ENCODE measurements at regions not wholly inside any gene's neighbourhood (a gene's known extent, or its start where the extent isn't known, plus 50 kb on each side); places are given as distances from the start of the nearest gene placed in this dataset.

- no peaks in the 10 kb centered on the region for H3K79me2 ChIP-seq (ENCODE audit: insufficient read depth)
- no peak overlapping the region for H3K4me3 ChIP-seq (ENCODE audit: low read depth in 2 of 2, low read length in 1 of 2)
- no peak overlapping the region for H2AFZ ChIP-seq (ENCODE audit: low read depth)
- TF ChIP-seq REST (IDR thresholded peaks at IDR 0.05; ENCODE audit: low read depth, low read length) = no peak
- no peak for TF ChIP-seq EZH2phosphoT487 (IDR thresholded peaks at IDR 0.05; ENCODE audit: borderline replicate concordance, low read depth)
- no peak for TF ChIP-seq USF2 (IDR thresholded peaks at IDR 0.05; ENCODE audit: borderline replicate concordance, low read depth, low read length)
- no peak for TF ChIP-seq TAF1 (IDR thresholded peaks at IDR 0.05; ENCODE audit: borderline replicate concordance, low read depth, low read length)
- no peaks in the 10 kb centered on the region for H3K36me3 ChIP-seq (replicated peaks in 1 of 2; ENCODE audit: control insufficient read depth in 1 of 2, insufficient read depth in 2 of 2, low read length in 1 of 2)
- H3K9ac ChIP-seq = no peak overlapping the region
- H3K27ac ChIP-seq (ENCODE audit: low read depth in 2 of 2, low read length in 1 of 2) = no peak overlapping the region
- peaks cover 8% of the 10 kb centered on the region for H3F3A ChIP-seq (replicated peaks; ENCODE audit: insufficient read depth)
- no peak for DNase-seq
- no peaks in the 10 kb centered on the region for H3K27me3 ChIP-seq (ENCODE audit: insufficient read depth)
- H3K4me2 ChIP-seq = no peak overlapping the region
- POLR2A ChIA-PET = no interaction called here
- no peaks in the 10 kb centered on the region for H3K9me2 ChIP-seq
- H3K9me3 ChIP-seq = no peaks in the 10 kb centered on the region
- H4K20me1 ChIP-seq (ENCODE audit: insufficient read depth) = no peaks in the 10 kb centered on the region
- CTCF ChIA-PET = interaction anchor here (0.6 to 8.4 kb wide), 17 partner anchors 10 to 653 kb away, joined by 3 to 203 read pairs (median 6); partner anchors contain the start of gene ANKH
- H3K4me1 ChIP-seq (ENCODE audit: control insufficient read depth in 1 of 2, insufficient read depth in 2 of 2, low read depth in 1 of 2, low read length in 1 of 2) = peaks cover 2 to 12% of the 10 kb centered on the region in 2 experiments
Observed at GRCh38 chr5:15004506-15004905, 132.9 kb upstream of the ANKH start.

GRCh38 chr5:15003511-15003920 lies 131.9 kb upstream of the ANKH start:
- POLR2A ChIA-PET = no interaction called here
- DNase-seq = peak; percentile 85
- TF ChIP-seq NFIC (IDR thresholded peaks at IDR 0.05; ENCODE audit: borderline replicate concordance) (no peak), CHD2 (IDR thresholded peaks at IDR 0.05; ENCODE audit: low read length, partially characterized antibody) (no peak), CTCF (IDR thresholded peaks at IDR 0.05) (peak; percentile 89), POLR2AphosphoS5 (IDR thresholded peaks at IDR 0.05; ENCODE audit: low read depth, low read length) (no peak), FOSL2 (IDR thresholded peaks at IDR 0.05; ENCODE audit: borderline replicate concordance, low read depth) (no peak), GATA2 (CRISPR knock-in tag; IDR thresholded peaks at IDR 0.05) (no peak), RAD21 (IDR thresholded peaks at IDR 0.05; ENCODE audit: low read length) (peak; percentile 96), REST (IDR thresholded peaks at IDR 0.05; ENCODE audit: low read depth, low read length) (no peak), RFX5 (IDR thresholded peaks at IDR 0.05; ENCODE audit: low read length) (no peak), TCF12 (IDR thresholded peaks at IDR 0.05) (no peak), USF1 (IDR thresholded peaks at IDR 0.05; ENCODE audit: borderline replicate concordance, low read depth) (no peak), TAF1 (IDR thresholded peaks at IDR 0.05; ENCODE audit: borderline replicate concordance, low read depth, low read length) (no peak), TEAD4 (IDR thresholded peaks at IDR 0.05; ENCODE audit: borderline replicate concordance, insufficient read depth) (no peak), MXI1 (IDR thresholded peaks at IDR 0.05; ENCODE audit: low read depth, low read length) (peak; percentile 52; the same call in 1 of the 2 replicates)

More at GRCh38 chr5:15003511-15003920, 131.9 kb upstream of the ANKH start:
- H3K27ac ChIP-seq (ENCODE audit: low read depth in 2 of 2, low read length in 1 of 2) = no peak overlapping the region
- H3K4me1 ChIP-seq (ENCODE audit: control insufficient read depth in 1 of 2, insufficient read depth in 2 of 2, low read depth in 1 of 2, low read length in 1 of 2) = peaks cover 0 to 7% of the 10 kb centered on the region in 2 experiments; a peak in 3 of 4 replicates
- no peak overlapping the region for H3K9ac ChIP-seq
- 43% methylated on average over 4 of the region's 4 CpGs for WGBS (ENCODE audit: low lambda C conversion rate)
- H3K4me2 ChIP-seq = no peak overlapping the region
- no peaks in the 10 kb centered on the region for H3K9me3 ChIP-seq
- H3K36me3 ChIP-seq (replicated peaks in 1 of 2; ENCODE audit: control insufficient read depth in 1 of 2, insufficient read depth in 2 of 2, low read length in 1 of 2) = no peaks in the 10 kb centered on the region
- H3K9me2 ChIP-seq = no peaks in the 10 kb centered on the region
- no peaks in the 10 kb centered on the region for H3K27me3 ChIP-seq (ENCODE audit: insufficient read depth)
- peak overlapping the region in 1 of 2 experiments; percentile 38; a peak in 1 of 4 replicates for H3K4me3 ChIP-seq (ENCODE audit: low read depth in 2 of 2, low read length in 1 of 2)
- no peaks in the 10 kb centered on the region for H4K20me1 ChIP-seq (ENCODE audit: insufficient read depth)
- H2AFZ ChIP-seq (ENCODE audit: low read depth) = no peak overlapping the region
- no peaks in the 10 kb centered on the region for H3K79me2 ChIP-seq (ENCODE audit: insufficient read depth)
- CTCF ChIA-PET = interaction anchor here (0.6 to 8.4 kb wide), 57 partner anchors 10 to 726 kb away, joined by 3 to 203 read pairs (median 5); partner anchors contain the start of genes ANKH and OTULIN
- H3F3A ChIP-seq (replicated peaks; ENCODE audit: insufficient read depth) = no peaks in the 10 kb centered on the region

Data from SK-N-SH (cell line).